CD14-positive monocyte (primary cell): ENCODE measurements at regions not wholly inside any gene's neighbourhood (a gene's known extent, or its start where the extent isn't known, plus 50 kb on each side); places are given as distances from the start of the nearest gene placed in this dataset.

ENCODE experiments used
- DNase-seq, 3 donors: peaks; one replicate each; pipeline ENCODE4 v3.0.0-alpha.2; 2011 to 2022
- H2AFZ ChIP-seq: 2 replicates; pipeline ENCODE4 v1.6.0; 2012; ENCODE audit warnings: mild to moderate bottlenecking, low read depth, low read length, inconsistent platforms; ENCODE audit not compliant: insufficient read depth, poor library complexity, severe bottlenecking
- H3K27ac ChIP-seq, 2 donors: 1 replicate in 1 of 2; 2 replicates in 1 of 2; pipeline ENCODE4 v1.5.1; 2012 to 2013; ENCODE audit warnings: low read length in 2 of 2, control low read depth in 1 of 2, inconsistent platforms in 1 of 2, low read depth in 1 of 2, mild to moderate bottlenecking in 1 of 2
- H3K27me3 ChIP-seq, 2 donors: one replicate each; pipeline versions ENCODE4 v1.6.0 to v1.6.1; 2011 to 2013; ENCODE audit warnings: low read length in 2 of 2; ENCODE audit not compliant: control insufficient read depth in 2 of 2, insufficient read depth in 2 of 2
- H3K36me3 ChIP-seq, 2 donors: replicated peaks in 1 of 2; 1 replicate in 1 of 2; 2 replicates in 1 of 2; pipeline versions ENCODE4 v1.5.1 to v1.6.1; 2012 to 2013; ENCODE audit warnings: low read length in 2 of 2, control low read depth in 1 of 2, inconsistent platforms in 1 of 2, mild to moderate bottlenecking in 1 of 2; ENCODE audit not compliant: insufficient read depth in 2 of 2, control insufficient read depth in 1 of 2
- H3K4me1 ChIP-seq, 2 donors: 1 replicate in 1 of 2; 2 replicates in 1 of 2; pipeline versions ENCODE4 v1.5.1 to v1.6.1; 2012 to 2013; ENCODE audit warnings: low read length in 2 of 2, control low read depth in 1 of 2, inconsistent platforms in 1 of 2, mild to moderate bottlenecking in 1 of 2, moderate library complexity in 1 of 2; ENCODE audit not compliant: insufficient read depth in 2 of 2, control insufficient read depth in 1 of 2
- H3K4me2 ChIP-seq: replicated peaks from 2 replicates; pipeline ENCODE3; 2012; ENCODE audit warnings: low read length, moderate library complexity, mild to moderate bottlenecking; ENCODE audit not compliant: poor library complexity, severe bottlenecking; ENCODE audit errors: extremely low read depth
- H3K4me3 ChIP-seq, 3 experiments: fragments of 200-600 bp in 1 of 3; sonication (generic) in 1 of 3; replicated peaks in 1 of 3; 1 replicate in 2 of 3; 2 replicates in 1 of 3; pipeline ENCODE4 v1.5.1; 2011 to 2013; ENCODE audit warnings: low read length in 3 of 3, mild to moderate bottlenecking in 3 of 3, control low read depth in 2 of 3, low read depth in 2 of 3, inconsistent platforms in 1 of 3, moderate library complexity in 1 of 3
- H3K79me2 ChIP-seq: 2 replicates; pipeline ENCODE4 v1.6.0; 2012; ENCODE audit warnings: mild to moderate bottlenecking, control low read depth, inconsistent platforms, low read length, moderate library complexity; ENCODE audit not compliant: insufficient read depth
- H3K9ac ChIP-seq: 2 replicates; pipeline ENCODE4 v1.6.0; 2017; ENCODE audit warnings: low read length, mild to moderate bottlenecking; ENCODE audit not compliant: insufficient read depth, poor library complexity, severe bottlenecking
- H3K9me3 ChIP-seq, 2 donors: replicated peaks in 1 of 2; 1 replicate in 1 of 2; 2 replicates in 1 of 2; pipeline versions ENCODE4 v1.5.1 to v1.6.1; 2012 to 2013; ENCODE audit warnings: low read length in 2 of 2, control low read depth in 1 of 2; ENCODE audit not compliant: control insufficient read depth in 1 of 2, insufficient read depth in 1 of 2
- H4K20me1 ChIP-seq: 2 replicates; pipeline ENCODE4 v1.6.0; 2012; ENCODE audit warnings: mild to moderate bottlenecking, low read length, control low read depth, moderate library complexity; ENCODE audit not compliant: insufficient read depth
- H3K27ac Mint-ChIP-seq, 7 donors: one replicate each; pipeline ENCODE4 v1.8.0; 2020; ENCODE audit warnings: mild to moderate bottlenecking in 7 of 7, mixed read lengths in 7 of 7, moderate library complexity in 6 of 7, inconsistent platforms in 2 of 7
- H3K27me3 Mint-ChIP-seq, 3 donors: one replicate each; pipeline ENCODE4 v1.8.0; 2021 to 2022; ENCODE audit warnings: low read depth in 3 of 3, mild to moderate bottlenecking in 3 of 3, mixed read lengths in 3 of 3, moderate library complexity in 3 of 3, inconsistent platforms in 1 of 3
- H3K36me3 Mint-ChIP-seq, 2 donors: one replicate each; pipeline ENCODE4 v1.8.0; 2020; ENCODE audit warnings: mixed read lengths in 2 of 2, inconsistent platforms in 1 of 2, mild to moderate bottlenecking in 1 of 2
- H3K4me1 Mint-ChIP-seq: one replicate; pipeline ENCODE4 v1.8.0; 2020; ENCODE audit warnings: mild to moderate bottlenecking, mixed read lengths
- H3K4me3 Mint-ChIP-seq, 2 donors: one replicate each; pipeline ENCODE4 v1.8.0; 2020; ENCODE audit warnings: mild to moderate bottlenecking in 2 of 2, mixed read lengths in 2 of 2, moderate library complexity in 1 of 2
- H3K9me3 Mint-ChIP-seq, 7 donors: one replicate each; pipeline ENCODE4 v1.8.0; 2020 to 2022; ENCODE audit warnings: mixed read lengths in 7 of 7, mild to moderate bottlenecking in 6 of 7, moderate library complexity in 6 of 7, inconsistent platforms in 2 of 7
- WGBS: methylation state at CpG from one replicate; pipeline ENCODE4 v1.1.5; 2013; ENCODE audit warnings: missing lambda C conversion rate; ENCODE audit not compliant: insufficient coverage; 5-methylcytosine and 5-hydroxymethylcytosine counted together
- intact Hi-C, 2 donors: fragments of 100-400 bp; cut with micrococcal nuclease; formaldehyde crosslinking; loops; one replicate each; pipeline versions ENCODE4 v1.15.0 to v1.15.1; 2023
- TF ChIP-seq, protein P1 (sequence below): fragments of 200-600 bp; IDR thresholded peaks from one replicate; pipeline ENCODE4 v1.8.0; 2022; ENCODE audit warnings: antibody characterized with exemption, mild to moderate bottlenecking

DNA sequence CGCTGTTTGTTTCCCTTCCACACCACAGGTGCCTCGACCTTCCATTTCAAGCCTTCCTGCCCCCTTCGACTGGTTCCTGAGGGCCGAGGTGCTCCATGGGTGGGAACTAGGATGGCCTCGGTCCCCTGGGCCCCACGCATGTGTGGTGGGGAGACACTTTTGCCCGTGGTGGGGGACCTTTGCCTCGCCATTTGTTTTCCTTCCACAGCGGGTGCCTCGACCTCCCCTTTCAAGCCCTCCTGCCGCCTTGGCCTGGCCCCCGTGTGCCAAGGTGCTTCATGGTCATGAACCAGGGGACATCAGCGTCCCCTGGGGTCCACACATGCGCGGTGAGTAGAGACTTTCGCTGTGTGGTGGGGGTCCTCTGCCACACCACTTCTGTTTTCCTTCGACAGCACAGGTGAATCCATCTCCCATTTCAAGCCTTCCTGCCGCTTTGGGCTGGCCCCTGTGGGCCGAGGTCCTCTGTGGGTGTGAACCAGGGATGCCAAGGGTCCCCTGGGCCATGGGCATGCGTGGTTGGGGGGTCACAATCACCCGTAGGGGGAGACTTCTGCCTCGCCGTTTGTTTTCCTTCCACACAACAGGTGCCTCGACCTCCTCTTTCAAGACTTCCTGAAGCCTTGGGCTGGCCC is 364.4 kb downstream of the ALG10 start:
- H3K36me3 ChIP-seq: no peaks in the 10 kb centered on the region
- peaks cover 100% of the 10 kb centered on the region in 2 donors for H3K9me3 ChIP-seq
- Mint-ChIP-seq H3K36me3 (no peaks in the 10 kb centered on the region), H3K27ac (no peak overlapping the region), H3K4me3 (no peak overlapping the region), H3K9me3 (peaks cover 69 to 92% (median 84%) of the 10 kb centered on the region in 7 donors), H3K27me3 (peaks cover 0 to 2% (median 1%) of the 10 kb centered on the region in 3 donors), H3K4me1 (no peaks in the 10 kb centered on the region)
- no peak overlapping the region for H3K27ac ChIP-seq
- intact Hi-C loops: no loop called here
- no peak overlapping the region for H3K9ac ChIP-seq
- TF ChIP-seq, protein P1, sequence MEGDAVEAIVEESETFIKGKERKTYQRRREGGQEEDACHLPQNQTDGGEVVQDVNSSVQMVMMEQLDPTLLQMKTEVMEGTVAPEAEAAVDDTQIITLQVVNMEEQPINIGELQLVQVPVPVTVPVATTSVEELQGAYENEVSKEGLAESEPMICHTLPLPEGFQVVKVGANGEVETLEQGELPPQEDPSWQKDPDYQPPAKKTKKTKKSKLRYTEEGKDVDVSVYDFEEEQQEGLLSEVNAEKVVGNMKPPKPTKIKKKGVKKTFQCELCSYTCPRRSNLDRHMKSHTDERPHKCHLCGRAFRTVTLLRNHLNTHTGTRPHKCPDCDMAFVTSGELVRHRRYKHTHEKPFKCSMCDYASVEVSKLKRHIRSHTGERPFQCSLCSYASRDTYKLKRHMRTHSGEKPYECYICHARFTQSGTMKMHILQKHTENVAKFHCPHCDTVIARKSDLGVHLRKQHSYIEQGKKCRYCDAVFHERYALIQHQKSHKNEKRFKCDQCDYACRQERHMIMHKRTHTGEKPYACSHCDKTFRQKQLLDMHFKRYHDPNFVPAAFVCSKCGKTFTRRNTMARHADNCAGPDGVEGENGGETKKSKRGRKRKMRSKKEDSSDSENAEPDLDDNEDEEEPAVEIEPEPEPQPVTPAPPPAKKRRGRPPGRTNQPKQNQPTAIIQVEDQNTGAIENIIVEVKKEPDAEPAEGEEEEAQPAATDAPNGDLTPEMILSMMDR: no peak
- H3K4me3 ChIP-seq: no peak overlapping the region
- no peaks in the 10 kb centered on the region for H3K27me3 ChIP-seq
- no peaks in the 10 kb centered on the region for H4K20me1 ChIP-seq
- no peaks in the 10 kb centered on the region for H3K4me1 ChIP-seq
- 82% methylated on average over 15 of the region's 24 CpGs for WGBS
- H2AFZ ChIP-seq: no peak overlapping the region
- H3K4me2 ChIP-seq: no peak overlapping the region
- H3K79me2 ChIP-seq: no peaks in the 10 kb centered on the region
- no peak for DNase-seq

DNA sequence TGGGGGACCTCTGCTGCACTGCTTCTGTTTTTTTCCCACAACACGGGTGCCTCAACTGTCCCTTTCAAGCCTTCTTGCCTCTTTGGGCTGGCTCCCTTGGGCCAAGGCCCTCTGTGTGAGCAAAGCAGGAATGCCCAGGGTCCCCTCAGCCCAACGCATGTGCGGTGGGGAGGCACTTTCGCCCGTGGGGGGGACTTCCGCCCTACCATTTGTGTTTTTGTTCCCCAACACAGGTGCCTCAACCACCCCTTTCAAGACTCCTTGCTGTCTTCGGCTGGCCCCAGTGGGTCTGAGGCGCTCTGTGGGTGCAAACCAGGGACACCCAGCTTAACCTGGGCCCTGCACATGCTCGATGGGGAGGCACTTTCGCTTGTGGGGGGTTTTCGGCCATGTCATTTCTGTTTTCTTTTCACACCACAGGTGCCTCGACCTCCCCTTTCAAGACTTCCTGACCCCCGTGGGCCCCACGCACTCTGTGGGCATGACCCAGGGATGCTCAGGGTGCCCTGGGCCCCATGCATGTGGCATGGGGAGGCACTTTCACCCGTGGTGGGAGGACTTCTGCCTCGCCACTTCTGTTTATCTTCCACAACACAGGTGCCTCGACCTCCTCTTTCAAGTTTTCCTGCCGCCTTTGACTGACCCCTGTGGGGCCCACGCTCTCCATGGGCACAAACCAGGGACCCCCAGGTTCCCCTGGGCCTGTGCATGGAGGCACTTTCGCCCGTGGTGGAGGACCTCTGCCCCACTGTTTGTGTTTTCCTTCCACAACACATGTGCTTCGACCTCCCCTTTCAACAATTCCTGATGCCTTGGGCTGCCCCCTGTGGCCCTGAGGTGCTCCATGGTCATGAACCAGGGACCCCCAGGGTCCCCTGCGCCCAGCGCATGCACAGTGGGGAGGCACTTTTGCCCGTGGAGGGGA is 365.7 kb downstream of the ALG10 start:
- TF ChIP-seq, protein P1: no peak
- Mint-ChIP-seq H3K4me3 (no peak overlapping the region), H3K36me3 (no peaks in the 10 kb centered on the region), H3K4me1 (no peaks in the 10 kb centered on the region), H3K27me3 (peaks cover 0 to 1% (median 0%) of the 10 kb centered on the region in 3 donors), H3K9me3 (peaks cover 68 to 92% (median 82%) of the 10 kb centered on the region in 7 donors), H3K27ac (no peak overlapping the region)
- no peaks in the 10 kb centered on the region for H3K36me3 ChIP-seq
- H3K4me2 ChIP-seq: no peak overlapping the region
- intact Hi-C loops: no loop called here
- H2AFZ ChIP-seq: no peak overlapping the region
- no peaks in the 10 kb centered on the region for H3K27me3 ChIP-seq
- H3K27ac ChIP-seq: no peak overlapping the region
- H3K9me3 ChIP-seq: peaks cover 100% of the 10 kb centered on the region in 2 donors
- WGBS: 84% methylated on average over 15 of the region's 25 CpGs
- no peak overlapping the region for H3K9ac ChIP-seq
- DNase-seq: no peak
- H3K4me1 ChIP-seq: no peaks in the 10 kb centered on the region
- H3K79me2 ChIP-seq: no peaks in the 10 kb centered on the region
- H3K4me3 ChIP-seq: no peak overlapping the region
- no peaks in the 10 kb centered on the region for H4K20me1 ChIP-seq
